Astrocyte of the spinal cord (primary cell): ENCODE measurements at regions not wholly inside any gene's neighbourhood (a gene's known extent, or its start where the extent isn't known, plus 50 kb on each side); places are given as distances from the start of the nearest gene placed in this dataset.

Experiments
- DNase-seq: peaks from one replicate; pipeline ENCODE4 v3.0.0; 2011; ENCODE audit warnings: low read depth, low spot score
- H3K4me3 ChIP-seq: 2 replicates; pipeline ENCODE4 v1.5.1; 2011; ENCODE audit warnings: low read depth, mild to moderate bottlenecking, low read length, moderate library complexity
- CTCF ChIP-seq: IDR thresholded peaks from 2 replicates; pipeline ENCODE4 v1.5.1; 2012; ENCODE audit warnings: low read depth, mild to moderate bottlenecking, low read length, inconsistent platforms
- in situ Hi-C: cut with HindIII; loops from 2 replicates; pipeline ENCODE4 v1.10.0; 2017; ENCODE audit warnings: low sequenced_read_pairs

GRCh38 chr2:417006-417405, 129.1 kb upstream of the ALKAL2 start:
- no peak for DNase-seq
- in situ Hi-C loops, result no loop called here
- no peak for TF ChIP-seq CTCF
- H3K4me3 ChIP-seq, result no peak overlapping the region

GRCh38 chr2:415986-416610, 128.2 kb upstream of the ALKAL2 start:
- no peak for TF ChIP-seq CTCF
- H3K4me3 ChIP-seq, result no peak overlapping the region
- in situ Hi-C loops, result no loop called here
- no peak for DNase-seq

DNA sequence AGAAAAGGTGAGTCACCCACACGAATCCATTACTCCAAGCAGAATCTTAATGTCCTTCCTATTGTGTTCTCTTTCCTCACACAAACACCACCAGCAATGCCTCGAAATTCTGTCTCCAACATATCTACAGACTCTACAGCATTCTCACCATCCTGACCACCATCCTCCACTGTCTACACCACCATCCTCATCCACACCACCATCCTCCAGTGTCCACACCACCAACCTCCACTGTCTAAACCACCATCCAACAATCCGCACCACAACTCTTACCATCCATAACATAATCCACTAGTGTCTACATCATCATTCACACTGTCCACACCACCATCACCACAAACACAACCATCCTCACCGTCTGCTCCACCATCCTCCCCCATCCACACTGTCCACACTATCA, 121.6 kb upstream of the ALKAL2 start:
- in situ Hi-C loops, result no loop called here
- DNase-seq, result no peak
- H3K4me3 ChIP-seq, result no peak overlapping the region
- no peak for TF ChIP-seq CTCF

DNA sequence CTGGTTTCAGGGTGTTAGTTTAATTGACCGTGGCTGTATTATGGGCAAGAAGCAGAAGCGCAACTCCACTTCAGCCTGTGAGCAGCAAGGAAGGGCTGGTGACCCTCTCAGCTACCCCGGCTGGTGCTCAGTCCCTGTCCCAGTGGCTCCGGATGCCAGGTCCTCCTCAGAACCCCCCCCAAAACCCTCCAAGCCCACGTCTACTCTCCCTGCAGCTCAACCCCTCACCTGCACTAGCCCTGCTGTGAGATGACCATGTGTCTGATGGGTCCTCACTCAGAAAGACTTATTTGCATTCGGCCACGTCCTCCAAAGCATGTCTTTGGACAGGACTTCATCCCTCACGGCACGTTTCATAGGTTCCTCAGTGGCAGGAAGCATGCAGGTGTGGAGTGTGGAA, 119.7 kb upstream of the ALKAL2 start:
- in situ Hi-C loops, result no loop called here

DNA sequence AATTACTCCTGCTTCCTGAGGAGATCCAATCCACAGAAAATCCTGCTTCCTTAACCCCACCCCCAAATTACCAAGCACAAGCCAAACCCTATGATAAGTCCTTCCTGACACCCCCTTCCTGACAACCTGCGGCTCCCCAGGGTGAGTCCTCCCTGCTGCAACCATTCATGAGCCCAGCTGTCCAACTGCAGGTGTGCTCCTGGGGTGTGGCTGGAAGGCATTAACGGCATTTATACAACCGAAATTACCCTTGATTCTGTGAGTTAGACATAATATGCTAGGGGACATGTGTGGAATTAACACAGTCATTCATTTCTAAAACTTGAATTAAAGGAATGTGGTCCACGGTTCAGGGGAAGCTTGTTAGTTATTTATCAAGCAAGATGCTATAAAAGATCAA, 119.0 kb upstream of the ALKAL2 start:
- in situ Hi-C loops, result no loop called here
- no peak for TF ChIP-seq CTCF
- no peak for DNase-seq
- no peak overlapping the region for H3K4me3 ChIP-seq

More for the DNA sequence above, 119.7 kb upstream of the ALKAL2 start:
- no peak for TF ChIP-seq CTCF
- no peak overlapping the region for H3K4me3 ChIP-seq
- DNase-seq, result no peak

DNA sequence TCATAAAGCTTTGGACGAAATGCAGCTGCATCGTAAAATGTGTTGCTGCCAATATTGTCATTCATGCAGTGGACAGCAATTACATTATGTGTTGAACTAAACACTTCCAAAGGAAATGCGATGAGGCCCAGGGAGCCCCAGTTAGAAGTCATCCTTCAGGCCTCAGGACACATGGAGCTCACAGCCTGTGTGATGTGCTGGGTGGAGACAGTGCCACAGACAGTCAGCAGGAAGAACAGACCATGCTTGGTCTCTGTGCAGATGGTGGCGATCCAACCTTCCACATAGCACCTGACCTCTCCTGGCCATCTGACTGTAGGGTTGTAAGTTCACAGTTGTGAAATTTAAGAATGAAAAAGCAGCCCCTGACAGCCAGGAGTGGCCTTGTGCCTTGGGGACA, 118.3 kb upstream of the ALKAL2 start:
- DNase-seq, result no peak
- in situ Hi-C loops, result no loop called here
- no peak overlapping the region for H3K4me3 ChIP-seq
- TF ChIP-seq CTCF, result no peak

DNA sequence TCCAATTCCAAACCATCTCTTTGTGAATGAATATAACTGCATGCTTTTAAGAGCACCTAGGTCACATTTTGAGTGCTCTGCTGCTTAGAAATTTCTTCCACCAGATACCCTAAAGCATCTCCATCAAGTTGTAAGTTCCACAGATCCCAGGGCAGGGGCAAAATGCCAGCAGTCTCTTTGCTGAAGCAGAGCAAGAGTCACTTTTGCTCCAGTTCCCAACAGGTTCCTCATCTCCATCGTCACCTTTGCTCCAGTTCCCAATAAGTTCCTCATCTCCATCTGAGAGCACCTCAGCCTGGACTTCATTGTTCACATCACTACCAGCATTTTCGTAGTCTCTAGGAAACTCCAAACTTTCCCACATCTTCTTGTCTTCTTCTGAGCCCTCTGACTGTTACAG, 116.7 kb upstream of the ALKAL2 start:
- DNase-seq, result no peak
- H3K4me3 ChIP-seq, result no peak overlapping the region
- in situ Hi-C loops, result no loop called here
- no peak for TF ChIP-seq CTCF
